Head of caudate nucleus (tissue), 42 donors: ENCODE measurements at regions not wholly inside any gene's neighbourhood (a gene's known extent, or its start where the extent isn't known, plus 50 kb on each side); places are given as distances from the start of the nearest gene placed in this dataset.
A peak's percentile ranks its signal among the peaks of the same experiment; 100 is the strongest.
"Not testable (repeated sequence)": the region's sequence is repeated elsewhere in the genome, so short reads cannot be mapped to it uniquely, and the experiment has no call there.

Experiments used
- DNase-seq, 42 donors: peaks; one replicate each; pipeline versions ENCODE4 v3.0.0 to v3.0.0-alpha.2; 2020 to 2021; ENCODE audit warnings: mixed read lengths in 7 of 42
- intact Hi-C: fragments of 100-400 bp; cut with DNase I; formaldehyde crosslinking; loops from one replicate; pipeline ENCODE4 v1.15.0; 2022

DNA sequence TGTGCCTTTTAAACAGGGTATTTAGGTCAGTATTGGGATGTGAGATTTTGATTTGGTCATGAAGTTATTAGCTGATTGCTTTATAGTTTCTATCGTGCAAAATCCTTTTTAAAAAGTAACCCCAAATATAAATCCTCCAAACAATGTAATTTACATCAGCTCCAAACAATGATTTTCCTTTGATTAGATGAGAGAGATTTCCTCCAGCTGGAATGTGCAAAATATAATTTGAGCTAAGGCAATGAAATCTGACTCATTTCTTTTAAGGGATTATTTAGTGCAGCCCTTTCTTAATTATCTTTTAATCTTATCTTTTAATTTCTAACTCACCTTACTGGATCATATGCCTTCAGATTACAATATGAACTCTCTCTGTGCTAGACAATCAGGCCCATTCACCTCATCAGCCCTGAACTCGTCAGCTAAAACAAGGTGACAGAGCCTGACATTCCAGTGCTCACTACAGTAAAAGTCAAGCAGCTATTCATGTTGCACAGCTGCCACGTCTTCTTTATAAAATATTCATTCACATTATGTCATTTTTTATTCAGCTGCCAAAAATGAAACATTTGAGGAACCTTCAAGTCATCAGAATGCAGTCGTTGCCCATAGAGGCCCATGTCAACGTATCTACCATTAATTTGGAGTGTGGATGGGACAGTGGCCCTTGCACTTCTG is 440.1 kb downstream of the CBLN4 start:
- peak in 7 of 42 donors; percentile 4 to 53 (median 27) for DNase-seq
- intact Hi-C loops, result no loop called here

DNA sequence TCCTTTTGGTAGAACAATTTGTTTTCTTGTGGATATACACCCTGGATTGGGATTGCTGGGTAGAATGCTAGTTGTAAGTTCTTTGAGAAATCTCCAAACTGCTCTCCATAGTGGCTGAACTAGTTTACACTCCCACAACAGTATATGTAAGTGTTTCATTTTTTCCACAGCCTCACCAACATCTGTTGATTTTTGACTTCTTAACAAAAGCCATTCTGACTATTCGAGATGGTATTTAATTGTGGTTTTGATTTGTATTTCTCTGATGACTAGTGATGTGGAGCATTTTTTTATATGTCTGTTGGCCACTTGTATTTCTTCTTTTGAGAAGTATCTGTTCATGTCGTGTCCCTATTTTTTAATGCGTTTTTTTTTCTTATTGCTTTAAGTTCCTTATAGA is 444.1 kb downstream of the CBLN4 start:
- intact Hi-C loops, result no loop called here

DNA sequence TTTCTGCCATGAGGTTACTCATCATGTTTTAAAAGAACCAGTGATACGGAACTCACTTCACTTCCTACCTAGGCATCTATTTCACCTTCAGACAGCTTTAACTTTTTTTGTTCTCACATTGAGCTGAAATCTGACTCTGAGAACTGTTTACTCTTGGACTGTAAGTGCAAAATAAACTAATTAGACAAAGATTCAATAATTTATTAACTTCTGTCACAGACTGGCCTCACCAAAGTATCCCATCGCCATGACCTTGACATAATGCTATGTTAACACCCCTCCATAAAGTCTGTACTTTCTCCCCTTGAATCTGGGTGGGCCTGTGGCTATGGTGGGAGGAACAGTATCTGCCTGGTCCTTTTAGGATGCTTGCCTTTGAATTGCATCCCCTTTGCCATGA is 448.1 kb downstream of the CBLN4 start:
- intact Hi-C loops, result no loop called here
- DNase-seq, result no peak

More for the DNA sequence above, 444.1 kb downstream of the CBLN4 start:
- no peak for DNase-seq

DNA sequence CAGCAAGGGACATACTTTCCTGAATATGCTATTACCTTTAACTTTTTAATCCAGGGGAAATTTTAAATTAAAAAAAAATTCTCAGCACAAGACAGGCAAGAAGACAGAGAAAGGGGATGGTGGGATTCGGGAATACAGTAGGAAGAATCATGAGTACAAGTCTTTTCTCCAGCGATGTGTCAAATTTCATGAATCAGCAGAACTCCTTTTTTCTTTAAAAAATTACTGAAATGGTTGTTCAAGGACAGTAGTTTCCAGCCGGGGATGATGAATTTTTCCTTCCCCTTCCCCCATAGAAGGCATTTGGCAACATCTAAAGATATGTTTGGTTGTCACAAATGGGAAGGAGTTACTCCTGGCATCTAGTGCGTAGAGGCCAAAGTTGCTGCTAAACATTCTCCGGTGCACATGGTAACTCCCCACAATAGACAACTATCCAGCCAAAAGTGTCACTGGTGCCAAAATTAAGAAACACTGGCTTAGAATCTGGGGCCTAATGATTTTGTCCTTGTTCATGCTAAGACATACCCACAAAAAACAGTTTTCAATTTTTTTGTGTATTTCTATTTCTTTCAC is 450.2 kb downstream of the CBLN4 start:
- no peak for DNase-seq
- intact Hi-C loops, result no loop called here

DNA sequence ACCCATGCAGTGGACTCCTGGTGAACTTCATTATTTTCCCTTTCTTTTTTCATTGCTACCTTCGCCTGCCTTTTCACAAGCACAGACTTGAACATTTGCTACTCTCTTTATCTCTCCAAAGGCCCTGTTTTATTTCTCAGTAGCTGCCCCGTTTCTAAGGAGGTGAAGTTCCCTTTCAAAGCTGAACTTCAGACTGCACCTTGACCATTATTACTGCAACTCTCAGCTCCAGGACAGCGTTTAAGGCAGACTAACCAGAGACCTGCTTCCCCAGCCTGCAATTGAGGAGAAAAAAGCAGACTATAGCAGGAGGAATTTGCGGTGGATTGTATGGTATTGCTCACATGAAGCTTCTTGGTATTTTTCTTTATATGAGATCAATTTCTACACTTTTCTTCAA is 460.7 kb downstream of the CBLN4 start:
- no peak for DNase-seq
- intact Hi-C loops, result no loop called here

DNA sequence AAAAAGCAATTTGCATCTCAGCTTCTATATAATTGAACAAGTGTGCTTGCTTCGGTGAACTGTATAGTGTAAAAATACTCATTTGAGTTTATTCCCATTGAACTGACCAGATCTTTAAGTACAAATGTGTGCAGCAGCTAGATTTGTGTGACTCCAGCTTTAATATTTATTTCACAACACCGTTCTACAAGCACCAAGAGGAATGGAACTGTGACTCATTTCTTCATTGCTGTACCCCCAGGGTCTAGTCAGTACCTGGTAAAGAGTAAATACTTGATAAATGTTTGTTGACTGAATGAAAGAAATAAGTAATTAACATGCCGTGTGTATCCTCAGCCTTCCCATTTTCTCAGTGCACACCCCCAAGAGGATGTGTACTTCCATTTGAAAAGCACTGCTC is 464.8 kb downstream of the CBLN4 start:
- intact Hi-C loops, result no loop called here

DNA sequence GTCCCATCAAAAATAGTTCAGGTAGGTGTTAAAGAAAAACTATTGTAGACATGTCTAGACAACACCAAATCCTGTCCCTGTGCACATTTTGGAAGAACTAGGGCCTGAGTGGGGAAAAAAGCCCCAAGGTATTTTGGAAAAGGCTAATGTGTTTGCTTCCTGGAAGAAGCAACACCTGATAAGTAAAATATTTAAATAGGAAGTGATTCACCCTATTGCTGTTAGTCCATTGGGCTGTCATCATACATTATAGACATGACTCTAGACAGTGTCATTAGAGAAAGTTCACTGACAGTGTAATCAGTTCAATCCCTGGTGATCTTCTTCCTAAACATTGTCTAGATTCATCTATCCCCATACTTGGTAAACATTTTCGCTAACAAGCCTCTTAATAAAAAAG is 465.3 kb downstream of the CBLN4 start:
- DNase-seq, result no peak
- intact Hi-C loops, result no loop called here

More for the DNA sequence above, 464.8 kb downstream of the CBLN4 start:
- no peak for DNase-seq

DNA sequence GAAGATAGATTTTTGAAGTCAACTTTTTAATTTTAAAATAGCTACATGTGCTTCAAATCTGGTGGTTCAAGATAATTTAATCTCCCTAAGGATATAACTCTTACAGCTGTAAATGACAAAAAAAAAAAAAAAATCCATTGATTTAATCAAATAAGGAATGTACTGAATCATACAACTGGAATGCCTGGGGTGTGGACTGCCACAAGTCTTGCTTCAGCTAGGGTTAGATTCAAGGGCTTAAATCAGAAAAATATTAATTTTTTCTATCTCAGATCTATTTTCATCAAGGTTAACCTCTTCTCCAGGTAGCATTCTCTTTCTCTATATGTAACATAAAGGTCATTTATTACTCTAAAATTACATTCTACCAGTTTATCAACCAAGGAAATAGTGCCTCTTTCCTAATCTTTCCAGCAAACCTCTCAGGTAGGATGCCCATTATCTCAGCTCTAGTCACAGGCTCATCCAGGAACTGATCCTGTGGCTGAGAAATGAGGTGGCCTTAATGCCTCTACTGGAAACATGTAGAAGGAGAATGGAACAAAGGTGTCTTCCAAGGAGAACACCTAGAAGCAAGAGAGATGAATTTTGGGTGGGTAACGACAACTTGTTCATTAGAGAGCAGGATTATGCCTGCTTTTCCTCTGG is 466.9 kb downstream of the CBLN4 start:
- intact Hi-C loops, result no loop called here

DNA sequence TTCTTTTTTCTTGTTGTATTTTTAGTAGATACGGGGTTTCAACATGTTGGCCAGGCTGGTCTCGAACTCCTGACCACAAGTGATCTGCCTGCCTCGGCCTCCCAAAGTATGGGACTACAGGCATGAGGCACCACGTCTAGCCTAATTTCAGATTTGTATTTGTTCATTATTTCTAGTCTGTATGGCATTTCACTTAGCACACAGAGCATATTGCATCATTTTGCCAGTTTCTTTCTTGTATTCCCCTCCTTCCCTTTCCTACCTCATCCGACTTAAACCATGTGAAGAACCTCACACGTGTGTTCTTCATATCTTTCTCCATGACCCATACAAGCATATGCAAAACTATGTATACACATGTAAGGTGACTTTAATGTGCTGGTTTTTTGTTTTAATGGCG is 470.0 kb downstream of the CBLN4 start:
- DNase-seq, result no peak
- intact Hi-C loops, result no loop called here

More for the DNA sequence above, 466.9 kb downstream of the CBLN4 start:
- no peak for DNase-seq

DNA sequence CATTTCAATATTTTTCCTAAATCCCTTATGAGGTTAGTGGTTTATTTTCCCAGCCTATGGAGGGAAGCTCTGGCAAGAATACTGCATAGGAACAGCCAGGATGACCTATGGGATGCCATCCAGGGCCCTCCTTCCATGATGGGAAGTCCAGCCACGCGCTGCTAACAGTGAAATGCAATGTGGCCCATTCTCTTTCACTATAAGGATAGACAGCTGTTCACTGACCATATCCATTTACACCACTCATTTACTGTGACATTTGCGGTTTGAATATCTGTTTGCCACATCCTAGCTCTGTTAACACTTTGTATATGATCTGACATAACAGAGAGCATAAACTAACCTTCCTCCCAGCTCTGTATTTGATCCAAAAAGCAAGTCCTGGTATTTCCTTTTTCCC is 471.7 kb downstream of the CBLN4 start:
- DNase-seq, result no peak
- intact Hi-C loops, result no loop called here

DNA sequence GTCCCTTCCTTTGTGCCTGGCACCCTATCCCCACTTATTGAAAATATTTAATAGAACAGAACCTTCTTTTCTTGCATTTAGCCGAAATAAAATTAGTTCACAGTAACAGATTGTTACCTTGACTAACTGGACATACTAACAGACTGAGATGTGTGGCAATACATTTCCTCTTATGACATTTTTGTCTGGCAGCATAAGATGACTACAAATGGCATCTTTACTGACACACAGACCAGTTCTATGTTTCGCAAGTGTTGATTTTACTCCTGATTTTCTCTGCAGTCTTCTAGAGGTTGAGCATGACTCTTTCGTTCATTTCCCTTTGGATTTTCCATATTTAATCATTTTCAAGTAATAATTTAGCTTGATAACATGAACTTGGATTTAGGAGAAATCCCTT is 474.6 kb downstream of the CBLN4 start:
- no peak for DNase-seq
- intact Hi-C loops, result no loop called here

DNA sequence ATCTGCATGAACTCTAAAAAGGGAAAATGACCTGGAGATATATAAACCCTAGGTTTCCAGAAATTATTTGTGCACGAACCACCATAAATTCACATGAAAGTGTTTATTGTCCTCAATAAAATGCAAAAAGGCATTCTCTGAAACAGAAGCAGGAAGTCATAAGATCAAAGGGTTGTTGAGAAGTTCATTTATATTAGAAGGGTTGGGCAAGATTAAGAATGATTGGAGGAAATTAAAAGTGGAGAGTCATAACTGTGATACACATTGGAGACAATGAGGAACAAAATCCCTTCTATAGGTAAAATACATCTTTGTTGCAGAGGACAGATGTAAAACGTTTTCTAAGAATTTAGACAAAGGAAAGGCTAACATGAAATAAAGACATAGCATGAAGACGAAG is 476.8 kb downstream of the CBLN4 start:
- intact Hi-C loops, result no loop called here
- no peak for DNase-seq

DNA sequence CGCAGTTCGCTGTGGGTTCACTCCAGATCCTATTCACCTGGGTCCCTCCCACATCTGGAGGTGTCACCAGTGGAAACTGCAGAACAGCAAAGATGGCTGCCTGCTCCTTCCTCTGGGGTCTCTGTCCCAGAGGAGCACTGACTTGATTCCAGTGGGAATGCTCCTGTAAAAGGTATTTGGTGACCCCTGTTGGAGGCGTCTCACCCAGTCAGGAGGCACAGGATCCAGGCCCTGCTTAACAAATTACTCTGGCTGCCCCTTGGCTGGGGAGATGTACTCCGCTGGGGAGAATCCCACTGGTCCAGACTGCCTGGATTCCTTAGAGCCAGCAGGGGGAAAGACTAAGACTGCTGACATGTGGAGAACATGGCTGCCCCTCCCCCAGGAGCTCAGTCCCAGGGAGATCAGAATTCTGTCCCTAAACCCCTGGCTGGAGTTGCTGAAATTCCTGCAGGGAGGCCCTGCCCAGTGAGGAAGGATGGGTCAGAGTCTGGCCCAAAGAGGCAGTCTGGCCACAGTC is 483.0 kb downstream of the CBLN4 start:
- no peak for DNase-seq
- intact Hi-C loops, result no loop called here

DNA sequence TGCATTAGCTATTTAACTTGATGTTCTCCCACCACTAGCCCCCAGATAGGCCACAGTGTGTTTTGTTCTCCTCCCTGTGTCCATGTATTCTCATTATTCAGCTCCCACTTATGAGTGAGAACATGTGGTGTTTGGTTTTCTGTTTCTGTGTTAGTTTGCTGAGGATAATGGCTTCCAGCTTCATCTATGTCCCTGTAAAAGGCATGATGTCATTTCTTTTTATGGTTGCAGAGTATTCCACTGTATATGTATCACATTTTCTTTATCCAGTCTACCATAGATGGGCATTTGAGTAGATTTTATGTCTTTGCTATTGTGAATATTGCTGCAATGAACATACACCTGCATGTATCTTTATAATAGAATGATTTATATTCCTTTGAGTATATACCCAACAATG is 487.7 kb downstream of the CBLN4 start:
- DNase-seq, intact Hi-C loops: not testable (repeated sequence)

DNA sequence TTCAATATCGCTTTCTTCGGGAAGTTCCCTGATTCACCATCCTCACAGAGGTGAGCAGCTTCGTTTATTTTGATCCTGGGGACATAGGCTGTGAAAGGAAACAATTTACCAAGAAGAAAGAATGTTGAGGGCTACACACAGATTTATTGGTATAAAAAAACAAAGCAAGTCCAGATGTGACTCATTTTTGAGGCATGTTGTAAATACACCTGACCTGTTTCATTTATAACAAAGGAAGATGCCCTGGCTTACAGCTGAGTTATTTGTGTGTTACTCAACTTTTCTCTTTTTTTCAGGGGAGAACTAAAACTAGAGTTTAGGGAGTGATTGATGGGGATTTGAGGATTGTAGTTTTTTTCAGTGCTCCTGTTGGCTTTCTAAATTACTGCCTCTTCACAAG is 489.5 kb downstream of the CBLN4 start:
- no peak for DNase-seq
- intact Hi-C loops, result no loop called here

DNA sequence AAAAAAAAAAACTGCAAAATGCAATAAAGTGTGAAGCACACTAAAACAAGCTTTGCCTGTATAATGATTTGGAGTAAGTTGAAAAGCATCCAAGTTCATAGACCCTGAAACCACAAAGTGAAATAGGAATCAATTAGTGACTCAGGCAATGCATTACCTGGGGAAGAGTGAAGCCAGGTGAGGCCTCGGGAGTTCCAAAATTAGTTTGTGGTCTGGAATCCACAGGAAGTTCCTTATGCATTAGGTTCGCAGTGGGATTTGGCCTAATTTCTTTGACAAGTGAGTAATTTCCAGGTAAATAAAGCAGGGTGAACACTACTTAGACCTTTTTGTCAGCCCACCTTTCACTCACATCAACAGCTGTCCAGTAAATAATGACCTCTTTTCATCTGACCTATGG is 490.8 kb downstream of the CBLN4 start:
- DNase-seq, result no peak
- intact Hi-C loops, result no loop called here

DNA sequence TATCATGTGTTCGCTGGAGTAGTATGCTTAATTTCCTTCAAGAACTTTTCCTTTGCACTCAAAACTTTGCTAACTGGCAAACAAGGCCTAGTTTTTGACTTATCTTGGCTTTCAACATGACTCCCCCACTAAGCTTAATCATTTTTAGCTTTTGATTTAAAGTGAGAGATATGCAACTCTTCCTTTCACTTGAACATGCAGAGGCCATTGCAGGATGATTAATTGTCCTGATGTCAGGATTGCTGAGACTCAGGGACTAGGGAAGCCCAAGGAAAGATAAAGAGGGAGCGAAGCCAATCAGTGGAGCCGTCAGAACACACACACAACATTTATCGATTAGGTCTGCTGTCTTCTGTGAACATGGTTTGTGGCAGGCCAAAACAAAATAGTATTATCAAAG is 491.4 kb downstream of the CBLN4 start:
- no peak for DNase-seq
- intact Hi-C loops, result no loop called here

DNA sequence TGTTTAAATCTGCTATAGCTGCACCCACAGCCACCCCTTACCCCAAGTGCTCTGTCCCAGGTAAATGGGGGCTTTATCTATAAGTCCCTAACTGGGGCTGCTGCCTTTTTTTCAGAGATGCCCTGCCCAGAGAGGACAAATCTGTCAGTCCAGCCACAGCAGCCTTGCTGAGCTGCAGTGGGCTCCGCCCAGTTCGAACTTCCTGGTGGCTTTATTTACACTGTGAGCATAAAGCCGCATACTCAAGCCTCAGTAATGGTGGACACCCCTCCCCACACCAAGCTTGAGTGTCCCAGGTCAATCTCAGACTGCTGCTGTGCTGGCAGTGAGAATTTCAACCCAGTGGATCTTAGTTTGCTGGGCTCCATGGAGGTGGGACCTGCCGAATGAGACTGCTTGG is 505.2 kb downstream of the CBLN4 start:
- intact Hi-C loops, result no loop called here
- DNase-seq, result no peak

DNA sequence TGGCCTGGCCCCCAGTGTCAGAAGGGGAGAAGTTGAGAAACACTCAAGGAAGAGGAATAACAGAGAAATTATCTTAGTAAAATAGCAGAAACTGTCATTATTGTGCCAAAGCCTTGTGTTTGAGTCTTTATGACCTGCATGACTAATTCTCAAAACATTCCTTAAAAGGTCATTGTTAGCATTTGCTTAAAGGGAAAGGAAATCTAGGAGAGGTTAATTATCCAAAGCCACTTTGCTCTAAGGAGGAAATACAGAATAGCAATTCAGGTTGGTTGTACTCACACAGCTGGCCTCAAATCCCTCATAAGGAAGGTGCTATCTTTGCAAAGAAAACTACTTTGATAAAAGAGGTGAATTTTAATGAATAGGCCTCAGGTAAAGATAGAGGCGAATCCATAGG is 516.7 kb downstream of the CBLN4 start:
- DNase-seq, result no peak
- intact Hi-C loops, result no loop called here

DNA sequence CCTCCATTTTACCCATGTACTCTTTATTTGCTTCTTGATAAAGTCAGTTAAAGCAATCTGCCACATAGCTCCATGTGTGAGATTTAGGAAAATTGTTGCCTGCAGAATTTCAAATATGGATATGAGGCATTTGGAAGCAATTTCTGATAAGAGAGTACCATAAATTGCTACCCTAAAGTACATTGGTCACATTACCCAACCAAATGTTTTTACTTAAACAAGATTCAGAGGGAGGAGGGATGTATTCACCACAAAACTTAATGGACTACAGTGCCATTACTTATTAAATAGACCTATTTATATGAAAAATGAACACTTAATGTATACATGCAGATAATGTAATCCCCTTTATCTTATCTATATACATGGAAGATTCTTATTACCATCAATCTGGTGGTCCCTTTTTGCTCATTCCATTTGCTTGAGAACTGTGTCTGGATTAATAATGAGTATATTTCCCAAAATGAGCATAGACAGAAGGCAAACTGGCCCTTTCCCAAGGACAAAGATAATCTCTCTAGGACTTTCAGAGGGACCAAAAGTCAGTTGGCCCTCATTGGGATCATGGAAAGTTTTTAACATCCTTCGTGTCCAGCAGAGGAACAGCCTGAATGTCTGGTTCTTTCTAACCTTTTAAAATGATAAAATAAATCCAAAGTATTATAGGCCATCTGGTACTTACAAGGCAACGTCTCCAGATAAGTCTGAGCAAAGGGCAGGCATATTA is 526.4 kb downstream of the CBLN4 start:
- intact Hi-C loops, result no loop called here
- no peak for DNase-seq
